ENCODE measurements at regions not wholly inside any gene's neighbourhood (a gene's known extent, or its start where the extent isn't known, plus 50 kb on each side); places are given as distances from the start of the nearest gene placed in this dataset.

GRCh38 chr13:94933936-94934335 is 221.6 kb upstream of the SOX21 start:
- no peaks in the 10 kb centered on the region for H3K4me1 Mint-ChIP-seq
- H3K27me3 Mint-ChIP-seq, result peaks cover 15% of the 10 kb centered on the region
- no peak for DNase-seq
- no peak overlapping the region for H3K27ac Mint-ChIP-seq
- H3K9me3 ChIP-seq (ENCODE audit: control insufficient read depth, low read length, poor library complexity, severe bottlenecking), result no peaks in the 10 kb centered on the region
- no peak for ATAC-seq
- no peak overlapping the region for H3K4me3 Mint-ChIP-seq
- H3K36me3 Mint-ChIP-seq (ENCODE audit: low read depth), result no peaks in the 10 kb centered on the region

GRCh38 chr13:94933230-94933751 is 220.9 kb upstream of the SOX21 start:
- H3K36me3 Mint-ChIP-seq (ENCODE audit: low read depth), result no peaks in the 10 kb centered on the region
- H3K27ac Mint-ChIP-seq, result no peak overlapping the region
- no peak for ATAC-seq
- H3K9me3 ChIP-seq (ENCODE audit: control insufficient read depth, low read length, poor library complexity, severe bottlenecking), result no peaks in the 10 kb centered on the region
- no peak for DNase-seq
- H3K27me3 Mint-ChIP-seq, result peaks cover 15% of the 10 kb centered on the region
- no peak overlapping the region for H3K4me3 Mint-ChIP-seq
- H3K4me1 Mint-ChIP-seq, result no peaks in the 10 kb centered on the region

GRCh38 chr13:94928127-94928775 is 215.9 kb upstream of the SOX21 start:
- ATAC-seq, result no peak
- H3K36me3 Mint-ChIP-seq (ENCODE audit: low read depth), result no peaks in the 10 kb centered on the region
- DNase-seq, result no peak

GRCh38 chr13:94925263-94925662 is 212.9 kb upstream of the SOX21 start:
- Mint-ChIP-seq H3K4me3 (no peak overlapping the region), H3K4me1 (no peaks in the 10 kb centered on the region), H3K27ac (no peak overlapping the region), H3K36me3 (ENCODE audit: low read depth) (no peaks in the 10 kb centered on the region), H3K27me3 (peaks cover 20% of the 10 kb centered on the region)
- no peaks in the 10 kb centered on the region for H3K9me3 ChIP-seq (ENCODE audit: control insufficient read depth, low read length, poor library complexity, severe bottlenecking)
- no peak for ATAC-seq
- DNase-seq, result no peak

More at GRCh38 chr13:94928127-94928775, 215.9 kb upstream of the SOX21 start:
- H3K9me3 ChIP-seq (ENCODE audit: control insufficient read depth, low read length, poor library complexity, severe bottlenecking), result no peaks in the 10 kb centered on the region
- no peak overlapping the region for H3K4me3 Mint-ChIP-seq
- no peak overlapping the region for H3K27ac Mint-ChIP-seq
- H3K27me3 Mint-ChIP-seq, result peaks cover 31% of the 10 kb centered on the region
- no peaks in the 10 kb centered on the region for H3K4me1 Mint-ChIP-seq

GRCh38 chr13:94921181-94921580 is 208.8 kb upstream of the SOX21 start:
- H3K27ac Mint-ChIP-seq, result no peak overlapping the region

GRCh38 chr13:94920578-94920977 is 208.2 kb upstream of the SOX21 start:
- no peak for DNase-seq
- Mint-ChIP-seq H3K27me3 (peaks cover 5% of the 10 kb centered on the region), H3K4me3 (no peak overlapping the region), H3K4me1 (no peaks in the 10 kb centered on the region), H3K27ac (no peak overlapping the region), H3K36me3 (ENCODE audit: low read depth) (no peaks in the 10 kb centered on the region)
- no peak for ATAC-seq
- no peaks in the 10 kb centered on the region for H3K9me3 ChIP-seq (ENCODE audit: control insufficient read depth, low read length, poor library complexity, severe bottlenecking)

More at GRCh38 chr13:94921181-94921580, 208.8 kb upstream of the SOX21 start:
- Mint-ChIP-seq H3K4me3 (no peak overlapping the region), H3K27me3 (peaks cover 6% of the 10 kb centered on the region), H3K36me3 (ENCODE audit: low read depth) (no peaks in the 10 kb centered on the region), H3K4me1 (no peaks in the 10 kb centered on the region)
- no peak for DNase-seq
- H3K9me3 ChIP-seq (ENCODE audit: control insufficient read depth, low read length, poor library complexity, severe bottlenecking), result no peaks in the 10 kb centered on the region
- no peak for ATAC-seq

GRCh38 chr13:94917824-94918223 is 205.5 kb upstream of the SOX21 start:
- no peaks in the 10 kb centered on the region for H3K4me1 Mint-ChIP-seq
- no peaks in the 10 kb centered on the region for H3K36me3 Mint-ChIP-seq (ENCODE audit: low read depth)
- ATAC-seq, result no peak
- no peaks in the 10 kb centered on the region for H3K9me3 ChIP-seq (ENCODE audit: control insufficient read depth, low read length, poor library complexity, severe bottlenecking)
- DNase-seq, result no peak
- H3K4me3 Mint-ChIP-seq, result no peak overlapping the region
- no peak overlapping the region for H3K27ac Mint-ChIP-seq
- H3K27me3 Mint-ChIP-seq, result no peaks in the 10 kb centered on the region

GRCh38 chr13:94914895-94915294 is 202.6 kb upstream of the SOX21 start:
- Mint-ChIP-seq H3K27me3 (peaks cover 21% of the 10 kb centered on the region), H3K4me1 (no peaks in the 10 kb centered on the region), H3K36me3 (ENCODE audit: low read depth) (no peaks in the 10 kb centered on the region), H3K4me3 (no peak overlapping the region), H3K27ac (no peak overlapping the region)
- no peaks in the 10 kb centered on the region for H3K9me3 ChIP-seq (ENCODE audit: control insufficient read depth, low read length, poor library complexity, severe bottlenecking)
- no peak for ATAC-seq
- no peak for DNase-seq

GRCh38 chr13:94906605-94907004 is 194.3 kb upstream of the SOX21 start:
- no peak for ATAC-seq
- H3K27ac Mint-ChIP-seq, result no peak overlapping the region
- DNase-seq, result no peak
- no peak overlapping the region for H3K4me3 Mint-ChIP-seq
- peaks cover 17% of the 10 kb centered on the region for H3K27me3 Mint-ChIP-seq
- no peaks in the 10 kb centered on the region for H3K4me1 Mint-ChIP-seq
- no peaks in the 10 kb centered on the region for H3K9me3 ChIP-seq (ENCODE audit: control insufficient read depth, low read length, poor library complexity, severe bottlenecking)
- no peaks in the 10 kb centered on the region for H3K36me3 Mint-ChIP-seq (ENCODE audit: low read depth)

GRCh38 chr13:94902722-94903407 is 190.5 kb upstream of the SOX21 start:
- H3K36me3 Mint-ChIP-seq (ENCODE audit: low read depth), result no peaks in the 10 kb centered on the region
- DNase-seq (no peak), ATAC-seq (no peak)
- no peaks in the 10 kb centered on the region for H3K4me1 Mint-ChIP-seq
- no peak overlapping the region for H3K4me3 Mint-ChIP-seq
- no peaks in the 10 kb centered on the region for H3K9me3 ChIP-seq (ENCODE audit: control insufficient read depth, low read length, poor library complexity, severe bottlenecking)
- H3K27ac Mint-ChIP-seq, result no peak overlapping the region
- no peaks in the 10 kb centered on the region for H3K27me3 Mint-ChIP-seq

GRCh38 chr13:94901070-94901469 is 188.7 kb upstream of the SOX21 start:
- no peaks in the 10 kb centered on the region for H3K9me3 ChIP-seq (ENCODE audit: control insufficient read depth, low read length, poor library complexity, severe bottlenecking)
- ATAC-seq, result no peak
- Mint-ChIP-seq H3K27me3 (peaks cover 8% of the 10 kb centered on the region), H3K4me1 (no peaks in the 10 kb centered on the region), H3K4me3 (no peak overlapping the region), H3K27ac (no peak overlapping the region), H3K36me3 (ENCODE audit: low read depth) (no peaks in the 10 kb centered on the region)
- DNase-seq, result no peak

GRCh38 chr13:94896719-94897317 is 184.5 kb upstream of the SOX21 start:
- Mint-ChIP-seq H3K4me3 (no peak overlapping the region), H3K36me3 (ENCODE audit: low read depth) (no peaks in the 10 kb centered on the region), H3K27me3 (peaks cover 9% of the 10 kb centered on the region), H3K27ac (no peak overlapping the region), H3K4me1 (no peaks in the 10 kb centered on the region)
- H3K9me3 ChIP-seq (ENCODE audit: control insufficient read depth, low read length, poor library complexity, severe bottlenecking), result no peaks in the 10 kb centered on the region
- DNase-seq (no peak), ATAC-seq (no peak)

- Mint-ChIP-seq H3K36me3 (ENCODE audit: low read depth) (no peaks in the 10 kb centered on the region), H3K4me1 (no peaks in the 10 kb centered on the region), H3K27ac (no peak overlapping the region), H3K4me3 (no peak overlapping the region), H3K27me3 (peaks cover 11% of the 10 kb centered on the region)
- no peaks in the 10 kb centered on the region for H3K9me3 ChIP-seq (ENCODE audit: control insufficient read depth, low read length, poor library complexity, severe bottlenecking)
- no peak for DNase-seq
- no peak for ATAC-seq
Measured at GRCh38 chr13:94896238-94896637, 183.9 kb upstream of the SOX21 start.
